ENCODE measurements at regions not wholly inside any gene's neighbourhood (a gene's known extent, or its start where the extent isn't known, plus 50 kb on each side); places are given as distances from the start of the nearest gene placed in this dataset.

- no peak for DNase-seq (ENCODE audit: low spot score)
Measured at GRCh38 chr4:177573507-177573906, 131.3 kb upstream of the AGA start.

GRCh38 chr4:177574446-177574845 lies 132.2 kb upstream of the AGA start:
- no peak for DNase-seq (ENCODE audit: low spot score)

- no peak for DNase-seq (ENCODE audit: low spot score)
Measured at GRCh38 chr4:177579649-177580048, 137.4 kb upstream of the AGA start.

- no peak for DNase-seq (ENCODE audit: low spot score)
Measured at GRCh38 chr4:177582992-177583391, 140.8 kb upstream of the AGA start.

GRCh38 chr4:177587989-177588388 lies 145.8 kb upstream of the AGA start:
- DNase-seq (ENCODE audit: low spot score) = no peak

- DNase-seq (ENCODE audit: low spot score) = no peak
Measured at GRCh38 chr4:177595386-177595785, 153.1 kb upstream of the AGA start.

- DNase-seq (ENCODE audit: low spot score) = no peak
Measured at GRCh38 chr4:177596035-177596434, 153.8 kb upstream of the AGA start.

GRCh38 chr4:177596991-177597390 lies 154.8 kb upstream of the AGA start:
- no peak for DNase-seq (ENCODE audit: low spot score)

- DNase-seq (ENCODE audit: low spot score) = no peak
Measured at GRCh38 chr4:177605252-177605651, 163.0 kb upstream of the AGA start.

GRCh38 chr4:177607111-177607573 lies 164.9 kb upstream of the AGA start:
- no peak for DNase-seq (ENCODE audit: low spot score)

- no peak for DNase-seq (ENCODE audit: low spot score)
Measured at GRCh38 chr4:177611974-177612664, 169.9 kb upstream of the AGA start.

- no peak for DNase-seq (ENCODE audit: low spot score)
Measured at GRCh38 chr4:177612684-177613083, 170.4 kb upstream of the AGA start.

GRCh38 chr4:177632481-177632880 lies 190.2 kb upstream of the AGA start:
- no peak for DNase-seq (ENCODE audit: low spot score)

- DNase-seq (ENCODE audit: low spot score) = no peak
Measured at GRCh38 chr4:177638871-177639270, 196.6 kb upstream of the AGA start.

- DNase-seq (ENCODE audit: low spot score) = no peak
Measured at GRCh38 chr4:177640864-177641263, 198.6 kb upstream of the AGA start.

GRCh38 chr4:177660223-177660622 lies 218.0 kb upstream of the AGA start:
- no peak for DNase-seq (ENCODE audit: low spot score)

GRCh38 chr4:177667687-177668086 lies 225.4 kb upstream of the AGA start:
- DNase-seq (ENCODE audit: low spot score) = no peak

GRCh38 chr4:177671387-177671786 lies 229.2 kb upstream of the AGA start:
- no peak for DNase-seq (ENCODE audit: low spot score)

GRCh38 chr4:177671845-177672244 lies 229.6 kb upstream of the AGA start:
- DNase-seq (ENCODE audit: low spot score) = no peak

- DNase-seq (ENCODE audit: low spot score) = no peak
Measured at GRCh38 chr4:177673985-177674489, 231.8 kb upstream of the AGA start.

GRCh38 chr4:177680308-177680707 lies 238.1 kb upstream of the AGA start:
- DNase-seq (ENCODE audit: low spot score) = no peak

- no peak for DNase-seq (ENCODE audit: low spot score)
Measured at GRCh38 chr4:177681902-177682301, 239.7 kb upstream of the AGA start.

GRCh38 chr4:177687117-177687516 lies 244.9 kb upstream of the AGA start:
- no peak for DNase-seq (ENCODE audit: low spot score)

- no peak for DNase-seq (ENCODE audit: low spot score)
Measured at GRCh38 chr4:177692907-177693306, 250.7 kb upstream of the AGA start.
